HepG2 (cell line): ENCODE measurements at regions not wholly inside any gene's neighbourhood (a gene's known extent, or its start where the extent isn't known, plus 50 kb on each side); places are given as distances from the start of the nearest gene placed in this dataset.
A peak's percentile ranks its signal among the peaks of the same experiment; 100 is the strongest.

ENCODE experiments used
- ARID3A ChIP-seq: IDR thresholded peaks from 2 replicates; pipeline ENCODE4 v1.6.1; 2012; ENCODE audit warnings: low read depth, low read length, improper control_type of control experiment
- EED ChIP-seq: sonication (generic); formaldehyde crosslinking; IDR thresholded peaks from 2 replicates; pipeline ENCODE4 v1.5.0; 2020; ENCODE audit warnings: mild to moderate bottlenecking, missing genetic modification reagents
- GABPA ChIP-seq, 2 experiments: IDR thresholded peaks; 2 replicates each; pipeline ENCODE4 v1.6.1; 2011 to 2016; ENCODE audit warnings: low read depth in 2 of 2, low read length in 1 of 2, missing biosample characterization in 1 of 2, missing genetic modification characterization in 1 of 2
- GRHL1 ChIP-seq: sonication (generic); formaldehyde crosslinking; conservative IDR thresholded peaks from 2 replicates; pipeline ENCODE4 v1.8.0; 2022; ENCODE audit warnings: missing genetic modification reagents
- KDM6A ChIP-seq: IDR thresholded peaks from 2 replicates; pipeline ENCODE4 v1.6.1; 2016; ENCODE audit warnings: low read depth
- KMT2A ChIP-seq: sonication (generic); formaldehyde crosslinking; IDR thresholded peaks from 2 replicates; pipeline ENCODE4 v1.4.0; 2020; ENCODE audit warnings: missing genetic modification reagents
- MLXIP ChIP-seq: sonication (generic); formaldehyde crosslinking; IDR thresholded peaks from 2 replicates; pipeline ENCODE4 v1.9.0; 2021; ENCODE audit warnings: missing genetic modification reagents, borderline replicate concordance
- PBX3 ChIP-seq: sonication (generic); formaldehyde crosslinking; IDR thresholded peaks from 2 replicates; pipeline ENCODE4 v1.8.1; 2023; ENCODE audit warnings: missing genetic modification reagents, inconsistent platforms, borderline replicate concordance
- POLR2AphosphoS5 ChIP-seq: IDR thresholded peaks from 2 replicates; pipeline ENCODE4 v1.6.1; 2012; ENCODE audit warnings: low read depth, low read length
- REST ChIP-seq, 2 experiments: IDR thresholded peaks; 2 replicates each; pipeline ENCODE4 v1.6.1; 2011 to 2012; ENCODE audit warnings: low read length in 2 of 2, borderline replicate concordance in 1 of 2, low read depth in 1 of 2, mild to moderate bottlenecking in 1 of 2, moderate library complexity in 1 of 2
- TSC22D2 ChIP-seq: sonication (generic); formaldehyde crosslinking; IDR thresholded peaks from 2 replicates; pipeline ENCODE4 v1.5.1; 2020; ENCODE audit warnings: missing genetic modification reagents, mild to moderate bottlenecking, borderline replicate concordance
- ZNF256 ChIP-seq: sonication (generic); formaldehyde crosslinking; conservative IDR thresholded peaks from 2 replicates; pipeline ENCODE4 v1.4.0; 2020; ENCODE audit warnings: missing genetic modification reagents
- ZNF724P ChIP-seq: sonication (generic); formaldehyde crosslinking; IDR thresholded peaks from 2 replicates; pipeline ENCODE4 v1.8.0; 2022; ENCODE audit warnings: missing genetic modification reagents, borderline replicate concordance
- ZNF775 ChIP-seq: sonication (generic); formaldehyde crosslinking; IDR thresholded peaks from 2 replicates; pipeline ENCODE4 v1.4.0; 2020; ENCODE audit warnings: missing genetic modification reagents, mild to moderate bottlenecking, moderate library complexity, borderline replicate concordance
- TF ChIP-seq, protein P1 (sequence below): sonication (generic); formaldehyde crosslinking; IDR thresholded peaks from 2 replicates; pipeline ENCODE4 v1.4.0; 2020; ENCODE audit warnings: missing genetic modification reagents

DNA sequence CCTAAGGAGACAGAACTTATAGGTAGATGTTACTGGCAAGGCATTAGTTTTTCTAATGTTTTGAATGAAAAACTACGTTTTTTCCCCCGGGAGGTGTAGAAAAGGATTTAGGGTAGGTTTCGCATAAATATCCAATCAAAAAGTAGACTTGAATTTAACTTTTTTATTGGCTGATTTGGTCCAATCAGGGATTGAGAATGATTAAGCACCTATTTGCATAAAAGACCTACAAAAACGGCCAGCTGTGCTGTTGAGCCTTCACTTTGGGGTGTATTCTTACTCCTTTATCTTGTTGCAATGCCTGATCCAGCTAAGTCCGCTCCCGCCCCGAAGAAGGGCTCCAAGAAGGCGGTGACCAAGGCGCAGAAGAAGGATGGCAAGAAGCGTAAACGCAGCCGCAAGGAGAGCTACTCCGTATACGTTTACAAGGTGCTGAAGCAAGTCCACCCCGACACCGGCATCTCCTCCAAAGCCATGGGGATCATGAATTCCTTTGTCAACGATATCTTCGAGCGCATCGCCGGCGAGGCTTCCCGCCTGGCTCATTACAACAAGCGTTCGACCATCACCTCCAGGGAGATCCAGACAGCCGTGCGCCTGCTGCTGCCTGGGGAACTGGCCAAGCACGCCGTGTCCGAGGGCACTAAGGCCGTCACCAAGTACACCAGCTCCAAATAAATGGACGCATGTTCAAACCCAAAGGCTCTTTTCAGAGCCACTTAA is 113.5 kb upstream of the BTN3A2 start (continued):
- TF ChIP-seq REST (IDR thresholded peaks at IDR 0.05; ENCODE audit: borderline replicate concordance in 1 of 2, low read depth in 1 of 2, low read length in 2 of 2) (no peak), TSC22D2 (CRISPR knock-in tag) (no peak), ZNF775 (CRISPR knock-in tag) (no peak), MLXIP (CRISPR knock-in tag) (no peak), POLR2AphosphoS5 (peak; percentile 90), KMT2A (CRISPR knock-in tag) (no peak), EED (no peak), GRHL1 (no peak), ZNF724P (CRISPR knock-in tag) (no peak), KDM6A (CRISPR knock-in tag) (no peak), ZNF256 (CRISPR knock-in tag) (no peak), ARID3A (no peak), GABPA (IDR thresholded peaks at IDR 0.05; ENCODE audit: low read depth, low read length) (no peak), GABPA (CRISPR knock-in tag; IDR thresholded peaks at IDR 0.05; ENCODE audit: low read depth) (no peak; the same call in 1 of the 2 replicates), PBX3 (CRISPR knock-in tag) (no peak)
- TF ChIP-seq, protein P1, sequence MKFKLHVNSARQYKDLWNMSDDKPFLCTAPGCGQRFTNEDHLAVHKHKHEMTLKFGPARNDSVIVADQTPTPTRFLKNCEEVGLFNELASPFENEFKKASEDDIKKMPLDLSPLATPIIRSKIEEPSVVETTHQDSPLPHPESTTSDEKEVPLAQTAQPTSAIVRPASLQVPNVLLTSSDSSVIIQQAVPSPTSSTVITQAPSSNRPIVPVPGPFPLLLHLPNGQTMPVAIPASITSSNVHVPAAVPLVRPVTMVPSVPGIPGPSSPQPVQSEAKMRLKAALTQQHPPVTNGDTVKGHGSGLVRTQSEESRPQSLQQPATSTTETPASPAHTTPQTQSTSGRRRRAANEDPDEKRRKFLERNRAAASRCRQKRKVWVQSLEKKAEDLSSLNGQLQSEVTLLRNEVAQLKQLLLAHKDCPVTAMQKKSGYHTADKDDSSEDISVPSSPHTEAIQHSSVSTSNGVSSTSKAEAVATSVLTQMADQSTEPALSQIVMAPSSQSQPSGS = no peak
